Superior temporal gyrus (tissue), 1 donor: ENCODE measurements at regions not wholly inside any gene's neighbourhood (a gene's known extent, or its start where the extent isn't known, plus 50 kb on each side); places are given as distances from the start of the nearest gene placed in this dataset.

Experiments
- DNase-seq: peaks from one replicate; pipeline ENCODE4 v3.0.0-alpha.2; 2016; ENCODE audit errors: extremely low spot score

DNA sequence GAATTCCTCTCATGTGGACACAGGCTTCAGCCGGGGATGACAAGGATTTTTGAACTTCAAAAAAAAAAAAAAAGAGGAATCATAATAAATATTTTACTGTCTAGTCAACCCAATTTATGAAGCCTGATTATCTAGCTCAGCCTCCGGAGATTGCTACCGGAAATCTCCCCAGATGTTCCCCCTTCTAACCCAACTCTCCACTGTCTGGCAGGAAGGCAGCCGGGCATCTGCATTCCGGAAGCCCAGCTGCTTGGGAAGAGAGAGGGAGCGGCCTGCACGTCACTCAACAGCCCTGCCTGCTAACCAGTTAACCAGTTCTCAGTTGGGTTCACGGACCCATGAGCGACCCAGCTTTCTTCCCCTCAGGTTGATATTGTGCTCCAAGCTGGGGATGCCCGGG lies 87.2 kb upstream of the POU3F3 start:
- DNase-seq = no peak

DNA sequence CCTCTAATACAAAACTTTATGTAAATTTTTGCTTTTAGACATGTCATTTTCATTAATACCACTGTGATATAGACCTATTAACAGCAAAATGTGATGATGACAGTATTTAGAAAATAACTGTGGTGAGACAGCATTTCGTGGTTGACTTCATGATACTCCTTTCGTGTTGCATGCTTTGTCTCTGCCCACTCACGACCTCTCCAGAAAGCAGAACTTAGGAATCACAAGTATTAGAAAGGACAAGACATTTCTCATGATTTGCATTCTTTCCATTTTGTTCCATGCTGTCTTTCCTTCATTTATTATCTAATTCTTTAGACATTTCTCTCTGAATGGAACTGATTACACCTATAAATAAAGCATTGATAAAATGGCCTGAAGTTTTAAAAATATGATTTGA lies 85.2 kb upstream of the POU3F3 start:
- no peak for DNase-seq

DNA sequence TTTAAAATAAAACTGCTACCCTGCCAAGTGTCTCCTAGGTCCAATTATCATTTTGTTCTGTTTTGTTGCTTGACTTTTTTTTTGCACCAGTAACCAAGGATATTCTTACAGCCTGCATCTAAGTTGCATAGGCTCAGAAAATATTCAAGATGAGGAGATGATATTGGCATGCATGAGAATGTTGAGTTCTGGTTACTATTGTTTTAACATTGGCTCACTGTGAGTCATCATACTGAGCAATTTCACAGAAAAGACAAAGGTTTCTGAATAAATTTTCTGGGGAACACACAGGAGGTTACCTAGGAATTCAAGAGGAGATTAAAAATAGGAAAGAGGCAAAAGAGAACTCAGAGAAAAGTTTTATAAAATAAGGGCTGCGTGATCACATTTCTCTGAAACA lies 84.8 kb upstream of the POU3F3 start:
- DNase-seq = no peak

DNA sequence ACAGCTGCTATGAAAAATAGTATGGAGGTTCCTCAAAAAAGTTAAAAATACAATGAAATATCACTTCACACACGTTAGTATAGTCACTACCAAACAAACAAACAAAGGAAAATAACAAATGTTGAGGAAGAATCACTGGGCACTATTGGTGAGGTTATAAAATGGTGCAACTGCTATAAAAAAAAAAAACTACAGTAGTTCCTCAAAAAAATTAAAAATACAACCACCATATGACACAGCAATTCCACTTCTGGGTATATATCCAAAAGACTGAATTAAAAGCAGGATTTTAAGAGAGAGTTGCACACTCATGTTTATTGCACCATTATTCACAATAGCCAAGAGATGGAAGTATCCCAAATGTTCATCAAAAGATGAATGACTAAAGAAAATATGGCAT lies 80.9 kb upstream of the POU3F3 start:
- DNase-seq = no peak

DNA sequence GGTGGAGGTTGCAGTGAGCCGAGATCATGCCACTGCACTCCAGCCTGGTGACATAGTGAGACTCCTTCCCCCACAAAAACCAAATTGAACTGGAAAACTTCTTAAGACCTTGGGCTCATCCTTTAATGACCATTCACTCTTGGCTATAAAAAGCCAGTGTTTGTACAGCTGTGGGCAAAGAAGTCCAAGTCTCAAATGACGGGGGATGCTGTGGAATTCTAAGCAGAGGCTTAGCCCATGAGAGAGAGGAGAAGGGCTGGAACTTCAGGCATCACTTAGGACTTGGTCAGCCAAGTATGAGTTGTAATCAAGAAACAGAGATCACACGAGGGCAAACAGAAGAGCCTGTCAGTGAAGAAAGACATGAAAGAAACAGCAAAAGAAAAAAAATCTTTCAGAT lies 79.3 kb upstream of the POU3F3 start:
- no peak for DNase-seq

DNA sequence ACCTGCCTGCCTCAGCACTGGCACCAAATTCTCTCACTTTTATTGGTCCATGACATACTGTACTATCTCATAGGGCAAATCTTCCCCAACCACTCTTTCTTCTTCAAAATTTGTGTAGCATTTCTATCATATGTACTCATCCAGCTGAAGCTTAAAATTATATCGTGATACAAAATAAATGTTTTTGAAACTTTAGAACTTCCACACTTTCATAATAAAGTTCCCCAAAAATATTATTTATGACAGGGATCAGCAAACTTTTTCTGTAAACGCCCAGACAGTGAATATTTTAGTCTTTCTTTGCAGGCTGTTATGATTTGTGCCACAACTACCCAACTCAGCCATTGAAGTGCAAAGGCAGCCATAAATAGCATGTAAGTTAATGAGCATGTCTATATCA lies 76.2 kb upstream of the POU3F3 start:
- no peak for DNase-seq

DNA sequence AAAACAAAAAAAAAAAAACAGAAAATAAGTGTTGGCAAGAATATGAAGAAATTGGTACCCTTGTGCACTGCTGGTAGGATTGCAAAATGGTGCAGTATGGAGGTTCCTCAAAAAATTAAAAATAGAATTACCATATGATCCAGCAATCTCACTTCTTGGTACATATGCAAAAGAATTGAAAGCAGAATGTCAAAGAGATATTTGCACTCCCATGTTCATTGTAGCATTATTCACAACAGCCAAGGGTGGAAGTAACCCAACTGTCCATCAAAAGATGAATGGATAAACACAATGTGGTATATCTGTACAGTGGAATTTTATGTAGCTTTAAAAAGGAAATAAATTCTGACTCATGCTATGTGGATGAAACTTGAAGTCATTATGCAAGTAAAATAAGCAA lies 72.8 kb upstream of the POU3F3 start:
- no peak for DNase-seq

DNA sequence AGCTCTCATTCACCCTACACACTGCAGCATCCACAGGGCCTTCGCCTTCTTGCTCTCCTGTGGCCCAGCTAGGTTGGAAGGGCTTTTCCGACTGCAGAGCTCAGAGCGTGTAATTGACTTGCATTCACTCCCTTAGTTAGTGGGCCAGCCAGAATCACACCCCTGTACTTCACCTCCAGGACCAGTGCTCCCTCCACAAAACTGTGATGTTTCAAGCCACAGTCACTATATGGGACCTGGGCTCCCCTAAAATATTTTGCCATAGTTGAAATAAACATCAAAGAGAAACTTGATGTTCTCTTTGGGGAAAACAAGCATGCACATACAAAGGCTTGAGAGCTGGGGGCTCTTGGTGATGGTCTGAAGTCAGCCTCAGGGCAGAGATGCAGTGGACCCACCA lies 69.7 kb upstream of the POU3F3 start:
- no peak for DNase-seq

DNA sequence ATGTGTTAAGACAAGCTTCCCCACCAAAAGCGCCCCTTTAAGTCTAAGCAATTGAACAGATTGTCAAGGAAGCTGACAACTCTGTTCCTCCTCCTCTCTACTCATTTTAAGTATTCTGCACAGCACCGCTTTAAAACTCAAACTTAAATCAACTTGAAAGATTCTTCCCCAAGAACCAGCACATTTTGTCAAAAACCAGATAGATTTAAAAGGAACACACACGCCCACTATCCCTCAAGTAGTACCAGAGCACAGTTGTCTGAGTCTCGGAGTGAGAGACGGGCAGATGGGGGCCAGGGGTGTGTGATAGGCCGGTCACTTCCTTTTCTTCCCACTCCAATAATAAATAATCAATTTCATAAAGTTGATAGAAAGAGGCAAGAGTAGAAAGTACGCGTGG lies 67.7 kb upstream of the POU3F3 start:
- no peak for DNase-seq

DNA sequence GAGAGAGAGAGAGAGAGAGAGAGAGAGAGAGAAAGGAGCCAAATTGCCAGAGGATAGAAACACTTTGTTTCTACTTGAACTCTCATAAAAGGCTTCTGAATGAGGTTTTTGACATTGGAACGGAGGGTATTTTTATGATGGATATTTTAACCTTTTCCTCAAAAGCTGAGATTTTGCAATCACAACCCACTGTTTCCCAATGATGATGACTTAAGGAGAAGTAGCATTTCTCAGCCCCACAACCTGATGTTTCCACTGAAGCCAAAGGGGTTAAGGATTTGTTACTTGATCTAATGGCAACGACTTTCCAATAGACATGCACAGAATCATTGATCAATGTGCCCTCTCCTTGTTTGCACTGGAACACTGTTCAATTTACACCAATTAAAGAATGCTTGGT lies 67.1 kb upstream of the POU3F3 start:
- no peak for DNase-seq

DNA sequence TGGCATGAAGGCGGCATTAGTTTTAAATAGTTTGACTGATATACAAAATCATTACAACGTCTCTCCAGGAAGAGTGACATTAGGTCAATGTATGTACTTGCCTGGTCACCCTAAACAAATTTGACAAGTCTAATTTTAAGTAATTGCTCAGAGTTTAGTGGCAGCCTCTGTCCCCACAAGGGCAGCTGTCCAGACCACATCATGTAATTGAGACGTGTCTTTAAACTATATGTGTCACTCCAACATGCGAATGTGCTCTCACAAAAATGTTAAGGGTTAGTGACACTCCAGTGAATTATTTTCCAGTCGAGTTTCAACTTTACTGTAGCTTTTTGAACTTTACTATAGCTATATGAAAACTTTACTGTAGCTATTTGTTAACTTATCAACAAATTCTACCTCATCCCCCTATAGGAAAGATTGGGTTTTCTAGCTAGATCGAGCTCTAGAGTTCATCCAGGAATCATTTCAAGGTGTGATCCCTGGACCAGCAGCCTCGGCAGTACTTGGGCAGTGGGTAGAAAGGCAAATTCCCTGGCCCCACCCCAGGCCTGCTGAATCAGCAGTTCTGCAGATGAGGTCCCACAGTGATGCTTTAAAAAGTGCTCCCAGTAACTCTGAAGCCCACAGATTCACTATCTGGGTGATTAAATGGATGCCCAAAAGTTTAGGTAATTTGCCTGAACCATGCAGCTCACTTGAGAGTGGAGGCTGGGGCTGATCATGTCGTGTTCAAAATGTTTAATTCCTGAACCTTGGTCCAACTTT lies 66.4 kb upstream of the POU3F3 start:
- DNase-seq = no peak

DNA sequence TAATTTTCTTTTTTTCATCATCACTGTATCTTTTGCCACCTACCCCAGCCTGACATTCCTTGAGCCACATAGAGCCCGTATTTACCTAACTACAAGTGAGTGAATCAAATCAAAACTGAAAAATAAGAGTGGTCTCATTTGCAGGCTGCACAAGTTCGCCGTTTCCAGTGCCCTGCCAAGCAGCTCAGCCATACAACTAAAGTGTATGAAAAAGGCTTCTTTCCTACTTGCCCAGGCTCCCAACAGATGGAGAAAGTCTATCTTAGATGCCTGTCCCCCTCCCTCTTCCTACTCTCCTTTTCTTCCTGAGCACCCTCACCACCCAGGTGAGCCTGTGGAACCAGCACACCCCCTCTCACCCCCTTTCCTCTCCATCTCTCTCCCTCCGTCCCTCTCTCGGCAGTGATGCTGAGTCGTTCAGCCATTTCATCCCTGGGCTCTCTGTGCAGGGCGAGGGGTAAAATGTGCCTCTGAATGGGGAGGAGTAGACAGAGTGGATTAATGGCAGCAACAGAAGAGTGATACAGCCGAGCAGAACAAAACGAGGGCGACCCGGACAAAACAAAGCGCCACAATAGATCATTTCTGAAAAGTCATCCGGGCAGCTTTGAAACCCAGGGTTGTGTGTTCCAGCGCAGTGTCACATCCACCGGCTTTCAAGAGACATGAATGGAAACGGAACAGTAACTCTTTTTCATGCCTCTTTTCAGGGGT lies 65.0 kb upstream of the POU3F3 start:
- DNase-seq = peak; percentile 34

DNA sequence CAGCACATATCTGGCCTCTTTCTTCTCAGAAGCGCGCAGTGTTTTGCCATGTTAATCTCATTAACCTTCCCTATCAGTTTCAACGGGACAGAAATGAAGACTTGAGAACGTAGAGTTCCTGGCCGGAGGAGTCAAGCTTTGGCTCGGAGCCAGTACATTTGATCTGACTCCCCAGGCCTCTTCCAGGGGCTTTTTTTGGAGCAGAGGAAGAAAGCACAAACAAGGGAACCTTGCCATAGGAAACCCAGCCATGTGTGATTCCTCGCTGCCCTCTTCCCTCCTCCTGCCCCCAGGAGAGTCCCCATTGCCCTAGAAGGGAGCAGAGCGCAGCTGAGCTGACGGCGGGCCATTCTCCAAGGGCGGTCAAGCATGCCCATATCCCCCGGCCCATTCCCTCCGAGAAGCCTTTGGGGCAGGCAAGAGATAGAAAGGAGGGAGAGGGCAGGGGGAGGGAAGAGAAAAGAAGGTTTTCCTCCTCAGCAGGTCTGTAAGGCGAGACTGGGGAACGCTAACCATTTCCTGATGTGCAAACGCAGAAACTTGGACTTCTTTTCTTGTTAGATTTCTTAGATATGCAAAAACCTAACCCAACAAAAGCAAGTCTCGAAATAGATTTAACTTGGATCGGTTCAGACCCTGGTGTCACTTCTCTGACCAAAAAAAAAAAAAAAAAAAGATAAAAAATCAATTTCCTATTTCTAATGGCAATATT lies 63.7 kb upstream of the POU3F3 start:
- peak; percentile 30 for DNase-seq

DNA sequence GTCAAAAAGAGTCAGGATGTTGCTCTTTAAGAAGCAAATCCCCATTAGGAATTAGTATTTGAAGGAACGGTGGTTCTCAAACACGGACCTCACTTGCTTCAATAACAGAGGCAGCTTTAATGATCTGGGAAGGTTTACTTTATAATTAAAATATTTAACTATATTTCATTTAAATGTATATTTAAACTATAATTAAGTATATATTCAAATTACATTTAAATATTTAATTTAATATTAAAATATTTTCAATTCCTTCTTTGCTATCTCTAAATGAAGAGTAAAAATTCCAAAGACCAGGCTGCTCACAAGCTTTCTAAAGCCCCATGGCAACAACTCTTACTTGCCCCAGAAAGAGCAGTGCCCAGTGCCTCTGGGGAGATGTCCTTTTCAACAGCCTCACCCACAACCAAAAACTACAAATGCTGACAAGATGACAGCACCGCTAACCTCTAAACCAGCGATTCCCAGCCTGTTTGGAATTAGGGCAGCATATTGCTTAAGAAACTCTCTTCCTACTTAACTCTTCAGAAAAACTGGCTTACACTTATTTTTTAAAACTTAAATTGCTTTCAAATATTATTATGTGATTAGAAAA lies 62.9 kb upstream of the POU3F3 start:
- DNase-seq = no peak

DNA sequence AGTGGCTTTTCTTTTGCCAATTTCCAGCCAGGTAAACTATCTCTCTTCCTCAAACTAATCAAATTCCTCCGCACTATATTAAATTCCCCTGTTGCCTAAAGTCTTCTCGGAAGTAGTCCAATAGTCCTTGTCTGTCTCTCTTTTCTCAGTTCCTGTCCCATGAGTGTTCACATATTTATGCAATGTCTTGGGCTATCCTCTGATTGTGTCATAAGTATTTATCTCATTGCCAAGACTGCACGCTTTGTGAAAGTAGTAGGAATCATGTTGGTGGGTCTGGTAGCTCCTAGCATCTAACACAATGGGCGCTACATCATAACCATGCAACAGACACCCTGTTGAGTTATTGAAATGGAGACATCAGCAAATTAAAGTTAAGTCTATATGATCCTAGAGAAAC lies 59.9 kb upstream of the POU3F3 start:
- no peak for DNase-seq

DNA sequence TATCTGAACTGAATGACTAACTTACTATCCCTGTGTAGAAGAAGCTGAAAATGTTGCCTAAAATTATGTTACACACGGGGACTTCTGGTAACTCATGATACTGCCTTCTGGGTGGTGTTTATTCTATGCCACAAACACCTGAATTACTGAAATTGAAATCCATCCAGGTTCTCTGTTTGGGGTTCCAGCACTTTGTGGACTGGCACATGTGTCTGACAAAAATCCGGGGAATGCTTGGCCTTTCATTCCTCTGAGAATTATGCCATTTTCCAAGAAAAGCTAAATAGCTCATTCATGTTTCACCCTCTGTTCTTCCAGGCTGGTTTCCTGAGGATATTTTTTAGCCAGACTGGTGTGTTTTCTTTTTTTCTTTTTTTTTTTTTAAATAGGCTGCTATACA lies 59.5 kb upstream of the POU3F3 start:
- DNase-seq = no peak
